B cell (primary cell): ENCODE measurements at regions not wholly inside any gene's neighbourhood (a gene's known extent, or its start where the extent isn't known, plus 50 kb on each side); places are given as distances from the start of the nearest gene placed in this dataset.

Experiments used
- CTCF ChIP-seq: fragments of 200-600 bp; IDR thresholded peaks from one replicate; pipeline ENCODE4 v1.8.0; 2022; ENCODE audit warnings: antibody characterized with exemption, mild to moderate bottlenecking
- EZH2 ChIP-seq: IDR thresholded peaks from 2 replicates; pipeline ENCODE4 v1.6.1; 2012; ENCODE audit warnings: borderline replicate concordance, low read depth, mild to moderate bottlenecking, moderate library complexity, low read length; ENCODE audit not compliant: insufficient read depth, poor library complexity, severe bottlenecking

DNA sequence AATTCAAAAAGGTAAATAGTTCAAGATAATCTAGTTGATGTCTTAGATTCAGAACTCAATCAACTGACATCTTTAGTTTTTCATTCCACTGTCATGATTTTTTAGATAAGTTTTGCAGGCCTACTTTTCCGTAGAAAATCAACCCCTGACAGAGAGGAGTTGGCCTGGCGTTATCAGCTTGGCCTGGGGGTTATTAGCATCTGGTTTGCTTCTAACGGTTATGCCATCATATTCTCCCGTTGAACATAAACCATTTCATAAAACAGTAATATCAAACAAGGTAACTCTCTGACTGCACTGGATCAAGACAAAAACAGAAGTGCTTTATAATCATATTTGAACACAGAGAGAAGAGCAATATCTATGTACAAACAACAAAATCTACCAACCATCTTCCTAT, 130.8 kb upstream of the PCDH20 start:
- TF ChIP-seq CTCF (no peak), EZH2 (no peak)
